PC-3 (cell line): ENCODE measurements at regions not wholly inside any gene's neighbourhood (a gene's known extent, or its start where the extent isn't known, plus 50 kb on each side); places are given as distances from the start of the nearest gene placed in this dataset.

Experiments used
- EZH2phosphoT487 ChIP-seq: fragments of 300-600 bp; sonication (generic); IDR thresholded peaks from 2 replicates; pipeline ENCODE4 v1.6.1; 2018; ENCODE audit warnings: mild to moderate bottlenecking, antibody characterized with exemption, low read length, borderline replicate concordance
- TF ChIP-seq, protein P1 (sequence below): fragments of 300-600 bp; sonication (generic); conservative IDR thresholded peaks from 2 replicates; pipeline ENCODE4 v1.5.1; 2017; ENCODE audit warnings: antibody characterized with exemption, low read depth, mild to moderate bottlenecking, low read length

DNA sequence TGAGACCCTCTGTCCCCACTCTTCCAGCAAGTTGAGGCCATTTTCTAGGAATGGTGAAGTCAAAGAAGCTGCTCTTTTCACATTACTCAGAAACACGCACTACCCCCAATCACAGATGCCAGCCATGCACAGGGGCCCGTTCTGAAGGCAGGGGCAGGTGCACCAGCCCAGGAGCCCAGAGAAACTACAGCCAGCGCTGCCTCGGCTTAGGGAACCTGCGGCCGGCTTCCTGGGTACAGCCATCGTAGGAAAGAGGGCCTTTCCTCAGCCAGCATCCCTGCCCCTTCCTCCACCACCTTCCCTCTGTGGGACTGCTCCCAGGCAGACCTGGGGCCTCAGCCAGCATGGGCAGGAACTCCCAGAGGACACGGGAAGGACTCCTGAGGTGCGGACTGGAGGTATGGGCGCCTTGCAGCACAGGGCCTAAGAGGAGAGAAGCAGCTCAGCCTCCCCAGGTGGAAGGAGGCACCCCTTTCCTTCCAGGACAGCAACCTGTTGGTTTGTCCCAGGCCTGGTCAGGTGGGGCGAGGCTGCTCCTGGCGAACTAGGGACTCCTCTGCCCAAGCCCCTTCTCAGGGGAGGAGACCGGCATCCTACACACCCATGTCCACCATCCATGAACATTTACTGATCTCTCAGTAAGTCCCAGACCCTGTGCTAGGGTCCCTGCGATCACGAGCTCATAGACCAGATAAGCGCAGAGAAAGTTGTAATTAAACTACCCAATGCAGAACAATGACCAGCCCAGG, 99.0 kb upstream of the ID2 start:
- no peak for TF ChIP-seq EZH2phosphoT487
- TF ChIP-seq, protein P1, sequence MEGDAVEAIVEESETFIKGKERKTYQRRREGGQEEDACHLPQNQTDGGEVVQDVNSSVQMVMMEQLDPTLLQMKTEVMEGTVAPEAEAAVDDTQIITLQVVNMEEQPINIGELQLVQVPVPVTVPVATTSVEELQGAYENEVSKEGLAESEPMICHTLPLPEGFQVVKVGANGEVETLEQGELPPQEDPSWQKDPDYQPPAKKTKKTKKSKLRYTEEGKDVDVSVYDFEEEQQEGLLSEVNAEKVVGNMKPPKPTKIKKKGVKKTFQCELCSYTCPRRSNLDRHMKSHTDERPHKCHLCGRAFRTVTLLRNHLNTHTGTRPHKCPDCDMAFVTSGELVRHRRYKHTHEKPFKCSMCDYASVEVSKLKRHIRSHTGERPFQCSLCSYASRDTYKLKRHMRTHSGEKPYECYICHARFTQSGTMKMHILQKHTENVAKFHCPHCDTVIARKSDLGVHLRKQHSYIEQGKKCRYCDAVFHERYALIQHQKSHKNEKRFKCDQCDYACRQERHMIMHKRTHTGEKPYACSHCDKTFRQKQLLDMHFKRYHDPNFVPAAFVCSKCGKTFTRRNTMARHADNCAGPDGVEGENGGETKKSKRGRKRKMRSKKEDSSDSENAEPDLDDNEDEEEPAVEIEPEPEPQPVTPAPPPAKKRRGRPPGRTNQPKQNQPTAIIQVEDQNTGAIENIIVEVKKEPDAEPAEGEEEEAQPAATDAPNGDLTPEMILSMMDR, result no peak
